Neural cell (in vitro differentiated cells): ENCODE measurements at regions not wholly inside any gene's neighbourhood (a gene's known extent, or its start where the extent isn't known, plus 50 kb on each side); places are given as distances from the start of the nearest gene placed in this dataset.

ENCODE experiments used
- H2AFZ ChIP-seq: fragments of 200-600, 300-800 bp; sonication (generic), shearing (Covaris generic); 2 replicates; pipeline ENCODE4 v1.6.0; 2014; ENCODE audit warnings: low read depth, mild to moderate bottlenecking, antibody characterized with exemption, low read length, moderate library complexity
- H3F3A ChIP-seq: fragments of 200-600 bp; shearing (Covaris generic); 2 replicates; pipeline ENCODE4 v1.6.1; 2016; ENCODE audit warnings: mild to moderate bottlenecking, moderate library complexity, mixed read lengths, antibody characterized with exemption, low read length; ENCODE audit not compliant: insufficient read depth, poor library complexity, severe bottlenecking
- H3K27ac ChIP-seq: fragments of 200-600, 300-800 bp; sonication (generic), shearing (Covaris generic); 2 replicates; pipeline ENCODE4 v1.5.1; 2014; ENCODE audit warnings: mild to moderate bottlenecking, low read length, moderate library complexity
- H3K27me3 ChIP-seq: fragments of 300-800, 200-600 bp; sonication (generic), shearing (Covaris generic); 2 replicates; pipeline ENCODE4 v1.6.0; 2014; ENCODE audit warnings: mild to moderate bottlenecking, low read depth, low read length, moderate library complexity; ENCODE audit not compliant: insufficient read depth
- H3K36me3 ChIP-seq: fragments of 300-800, 200-600 bp; sonication (generic), shearing (Covaris generic); 2 replicates; pipeline ENCODE4 v1.5.1; 2014; ENCODE audit warnings: mild to moderate bottlenecking, antibody characterized with exemption, low read length, moderate library complexity; ENCODE audit not compliant: insufficient read depth
- H3K4me2 ChIP-seq: fragments of 300-800, 200-600 bp; sonication (generic), shearing (Covaris generic); 2 replicates; pipeline ENCODE4 v1.6.0; 2014; ENCODE audit warnings: mild to moderate bottlenecking, low read length
- H3K4me3 ChIP-seq: fragments of 300-800, 200-600 bp; sonication (generic), shearing (Covaris generic); 2 replicates; pipeline ENCODE4 v1.5.1; 2014; ENCODE audit warnings: mild to moderate bottlenecking, low read length, moderate library complexity
- H3K79me2 ChIP-seq: fragments of 200-600 bp; shearing (Covaris generic); replicated peaks from 2 replicates; pipeline ENCODE4 v1.6.0; 2014; ENCODE audit warnings: mild to moderate bottlenecking, low read length, moderate library complexity; ENCODE audit not compliant: insufficient read depth
- H3K9ac ChIP-seq: fragments of 300-800, 200-600 bp; sonication (generic), shearing (Covaris generic); 2 replicates; pipeline ENCODE4 v1.6.1; 2016; ENCODE audit warnings: mild to moderate bottlenecking, low read length, mixed read lengths
- H3K9me2 ChIP-seq: fragments of 200-600 bp; shearing (Covaris generic); 2 replicates; pipeline ENCODE4 v1.6.1; 2016; ENCODE audit warnings: mild to moderate bottlenecking, low read length, mixed read lengths; ENCODE audit not compliant: insufficient read depth
- H3K9me3 ChIP-seq: fragments of 200-600, 300-800 bp; sonication (generic), shearing (Covaris generic); 2 replicates; pipeline ENCODE4 v1.6.1; 2016; ENCODE audit warnings: mild to moderate bottlenecking, mixed run types, low read length, moderate library complexity, mixed read lengths
- H4K20me1 ChIP-seq: fragments of 200-600 bp; shearing (Covaris generic); 2 replicates; pipeline ENCODE4 v1.6.1; 2016; ENCODE audit warnings: mild to moderate bottlenecking, mixed run types; ENCODE audit not compliant: insufficient read depth
- CTCF ChIP-seq: fragments of 450-650 bp; IDR thresholded peaks from 2 replicates; pipeline ENCODE4 v1.5.1; 2014; ENCODE audit warnings: antibody characterized with exemption, mild to moderate bottlenecking, moderate library complexity; ENCODE audit not compliant: poor library complexity, severe bottlenecking
- EP300 ChIP-seq: fragments of 450-650 bp; conservative IDR thresholded peaks from 2 replicates; pipeline ENCODE4 v1.6.1; 2014; ENCODE audit warnings: antibody characterized with exemption, mild to moderate bottlenecking, moderate library complexity; ENCODE audit not compliant: poor library complexity, severe bottlenecking
- EZH2 ChIP-seq: fragments of 200-600, 300-800 bp; shearing (Covaris generic), sonication (generic); IDR thresholded peaks from 2 replicates; pipeline ENCODE4 v1.6.1; 2014; ENCODE audit warnings: antibody characterized with exemption, low read length, borderline replicate concordance, mild to moderate bottlenecking; ENCODE audit not compliant: insufficient read depth, poor library complexity, severe bottlenecking
- MXI1 ChIP-seq: fragments of 450-650 bp; conservative IDR thresholded peaks from 2 replicates; pipeline ENCODE4 v1.6.1; 2014; ENCODE audit warnings: antibody characterized with exemption, mild to moderate bottlenecking; ENCODE audit not compliant: poor library complexity, severe bottlenecking
- POLR2AphosphoS5 ChIP-seq: IDR thresholded peaks from 2 replicates; pipeline ENCODE4 v1.6.1; 2012
- RAD21 ChIP-seq: fragments of 450-650 bp; conservative IDR thresholded peaks from 2 replicates; pipeline ENCODE4 v1.6.1; 2014; ENCODE audit warnings: antibody characterized with exemption, mild to moderate bottlenecking, moderate library complexity
- REST ChIP-seq: IDR thresholded peaks from 2 replicates; pipeline ENCODE4 v1.6.1; 2012; ENCODE audit warnings: borderline replicate concordance
- SMC3 ChIP-seq: fragments of 450-650 bp; conservative IDR thresholded peaks from 2 replicates; pipeline ENCODE4 v1.6.1; 2014; ENCODE audit warnings: antibody characterized with exemption, mild to moderate bottlenecking, moderate library complexity; ENCODE audit not compliant: poor library complexity
- TAF1 ChIP-seq: IDR thresholded peaks from 2 replicates; pipeline ENCODE4 v1.6.1; 2012; ENCODE audit warnings: low read depth

- H3K9ac ChIP-seq: no peak overlapping the region
- H3K4me3 ChIP-seq: no peak overlapping the region
- H3K36me3 ChIP-seq: no peaks in the 10 kb centered on the region
- TF ChIP-seq SMC3 (no peak), MXI1 (no peak), EP300 (no peak), TAF1 (no peak), EZH2 (no peak), RAD21 (no peak), CTCF (no peak), REST (no peak), POLR2AphosphoS5 (no peak)
- H4K20me1 ChIP-seq: no peaks in the 10 kb centered on the region
- H3K79me2 ChIP-seq: no peaks in the 10 kb centered on the region
- H3F3A ChIP-seq: no peaks in the 10 kb centered on the region
- no peaks in the 10 kb centered on the region for H3K9me2 ChIP-seq
- H3K27me3 ChIP-seq: no peaks in the 10 kb centered on the region
- no peak overlapping the region for H3K4me2 ChIP-seq
- H2AFZ ChIP-seq: no peak overlapping the region
- H3K9me3 ChIP-seq: no peaks in the 10 kb centered on the region
- H3K27ac ChIP-seq: no peak overlapping the region
Measured at GRCh38 chr1:191350938-191351337, 807.3 kb upstream of the RGS18 start.

- TF ChIP-seq SMC3 (no peak), TAF1 (no peak), RAD21 (no peak), REST (no peak), CTCF (no peak), EP300 (no peak)
Measured at GRCh38 chr1:191358724-191359123, 799.5 kb upstream of the RGS18 start.

More at GRCh38 chr1:191358724-191359123, 799.5 kb upstream of the RGS18 start:
- Histone ChIP-seq H4K20me1 (no peaks in the 10 kb centered on the region), H3K4me3 (no peak overlapping the region), H3K36me3 (no peaks in the 10 kb centered on the region), H3F3A (no peaks in the 10 kb centered on the region), H3K9me2 (no peaks in the 10 kb centered on the region), H3K9me3 (no peaks in the 10 kb centered on the region), H3K79me2 (no peaks in the 10 kb centered on the region), H2AFZ (no peak overlapping the region), H3K9ac (no peak overlapping the region), H3K27ac (no peak overlapping the region), H3K4me2 (no peak overlapping the region), H3K27me3 (no peaks in the 10 kb centered on the region)
